K562 (cell line): ENCODE measurements at regions not wholly inside any gene's neighbourhood (a gene's known extent, or its start where the extent isn't known, plus 50 kb on each side); places are given as distances from the start of the nearest gene placed in this dataset.

Source experiments
- ATAC-seq: fragments of 200-7000 bp; cut with Tn5 transposase; 3 replicates; pipeline ENCODE4 v1.9.1; 2020; ENCODE audit warnings: moderate library complexity
- BruUV-seq: library from RNA; stranded (reverse); fragments of 400-500 nt; replicated peaks from 2 replicates; lab custom pipeline; 2021; lab: Mats Ljungman, UMichigan
- CTCF ChIA-PET: fragments of 300-600 bp; formaldehyde crosslinking; extraction: SDS; loops from one replicate; lab custom pipeline; 2021; ENCODE audit warnings: low intra/inter-chr PET ratio; lab: Yijun Ruan, JAX
- POLR2A ChIA-PET: fragments of 300-600, 350-650 bp; sonication (Branson Sonifier 250); formaldehyde crosslinking; extraction: SDS; loops from one replicate; lab custom pipeline; 2021; ENCODE audit warnings: antibody characterized with exemption, inconsistent platforms; lab: Yijun Ruan, JAX
- DNase-seq, 4 experiments: peaks; one replicate each; pipeline versions ENCODE4 v3.0.0 to v3.0.0-alpha.2; 2011 to 2018; ENCODE audit warnings: low spot score in 3 of 4, mixed read lengths in 3 of 4; ENCODE audit errors: extremely low read depth in 1 of 4
- FAIRE-seq: peaks from 2 replicates; lab custom pipeline; 2011; peaks lifted over from hg19 to GRCh38; lab: Jason Lieb, UNC
- H2AFZ ChIP-seq: 2 replicates; pipeline ENCODE4 v1.6.0; 2011; ENCODE audit warnings: low read depth, low read length, control low read depth, inconsistent platforms
- H3K27ac ChIP-seq: fragments of 200-600 bp; 3 replicates; pipeline ENCODE4 v1.8.0; 2011; ENCODE audit warnings: low read depth, mild to moderate bottlenecking, control low read depth, inconsistent platforms, low read length, moderate library complexity, mixed read lengths; ENCODE audit errors: extremely low read depth
- H3K27me3 ChIP-seq, 2 experiments: fragments of 300-600 bp in 1 of 2; 2 replicates in 1 of 2; 3 replicates in 1 of 2; pipeline versions ENCODE4 v1.6.0 to v1.8.0; 2011; ENCODE audit warnings: inconsistent platforms in 2 of 2, low read length in 2 of 2, mild to moderate bottlenecking in 1 of 2, mixed read lengths in 1 of 2, moderate library complexity in 1 of 2; ENCODE audit not compliant: control insufficient read depth in 2 of 2, insufficient read depth in 2 of 2
- H3K36me3 ChIP-seq: fragments of 300-600 bp; 3 replicates; pipeline ENCODE4 v1.8.0; 2011; ENCODE audit warnings: mild to moderate bottlenecking, low read length, inconsistent platforms; ENCODE audit not compliant: control insufficient read depth, insufficient read depth
- H3K4me1 ChIP-seq, 2 experiments: fragments of 200-600 bp in 1 of 2; replicated peaks in 1 of 2; 2 replicates in 1 of 2; 3 replicates in 1 of 2; pipeline versions ENCODE4 v1.5.1 to v1.8.0; 2011; ENCODE audit warnings: inconsistent platforms in 2 of 2, low read length in 2 of 2, mild to moderate bottlenecking in 1 of 2, mixed read lengths in 1 of 2, moderate library complexity in 1 of 2; ENCODE audit not compliant: control insufficient read depth in 2 of 2, insufficient read depth in 2 of 2
- H3K4me2 ChIP-seq: 2 replicates; pipeline ENCODE4 v1.6.1; 2011; ENCODE audit warnings: low read length, control low read depth, inconsistent platforms, mixed read lengths; ENCODE audit not compliant: insufficient read depth
- H3K4me3 ChIP-seq: fragments of 200-600 bp; sonication (generic), shearing (Covaris generic); 2 replicates; pipeline ENCODE4 v1.5.1; 2016; ENCODE audit warnings: control low read depth, inconsistent platforms
- H3K79me2 ChIP-seq: fragments of 200-600 bp; 3 replicates; pipeline ENCODE4 v1.8.0; 2011; ENCODE audit warnings: low read length, inconsistent platforms; ENCODE audit not compliant: control insufficient read depth, insufficient read depth
- H3K9ac ChIP-seq, 2 experiments: 2 replicates each; pipeline versions ENCODE4 v1.6.0 to v1.6.1; 2011; ENCODE audit warnings: low read depth in 2 of 2, low read length in 2 of 2, control low read depth in 1 of 2, inconsistent platforms in 1 of 2, mild to moderate bottlenecking in 1 of 2, mixed read lengths in 1 of 2; ENCODE audit not compliant: insufficient read depth in 1 of 2
- H3K9me1 ChIP-seq: one replicate; pipeline ENCODE4 v1.6.0; 2011; ENCODE audit warnings: inconsistent platforms, mild to moderate bottlenecking, low read length, moderate library complexity; ENCODE audit not compliant: control insufficient read depth, insufficient read depth
- H3K9me3 ChIP-seq: replicated peaks from 2 replicates; pipeline ENCODE4 v1.5.1; 2011; ENCODE audit warnings: low read depth, low read length, inconsistent platforms; ENCODE audit not compliant: control insufficient read depth, insufficient read depth
- H4K20me1 ChIP-seq: replicated peaks from 2 replicates; pipeline ENCODE4 v1.6.1; 2011; ENCODE audit warnings: low read length, inconsistent platforms, mixed read lengths; ENCODE audit not compliant: control insufficient read depth, insufficient read depth
- DIDO1 ChIP-seq: fragments of 450-650 bp; IDR thresholded peaks from 2 replicates; pipeline ENCODE4 v1.6.1; 2016; ENCODE audit warnings: low read depth, missing biosample characterization, missing genetic modification characterization
- FOXJ3 ChIP-seq: sonication (generic); formaldehyde crosslinking; IDR thresholded peaks from 2 replicates; pipeline ENCODE4 v1.4.0; 2020; ENCODE audit warnings: mild to moderate bottlenecking, missing genetic modification reagents
- HEY1 ChIP-seq: fragments of 250-450 bp; sonication (Bioruptor Pico); IDR thresholded peaks from 2 replicates; pipeline ENCODE4 v1.5.0; 2020; ENCODE audit warnings: mild to moderate bottlenecking, moderate library complexity, borderline replicate concordance
- ILK ChIP-seq: fragments of 450-650 bp; IDR thresholded peaks from 2 replicates; pipeline ENCODE4 v1.6.1; 2016; ENCODE audit warnings: missing genetic modification characterization, low read depth, mild to moderate bottlenecking, missing compliant biosample characterization, moderate library complexity, borderline replicate concordance
- MEIS2 ChIP-seq: fragments of 450-650 bp; IDR thresholded peaks from 2 replicates; pipeline ENCODE4 v1.6.1; 2014; ENCODE audit warnings: mild to moderate bottlenecking; ENCODE audit not compliant: partially characterized antibody
- NCOA2 ChIP-seq, 2 experiments: fragments of 450-650 bp; IDR thresholded peaks; 2 replicates each; pipeline ENCODE4 v1.6.1; 2018; ENCODE audit warnings: mild to moderate bottlenecking in 2 of 2, moderate library complexity in 1 of 2; ENCODE audit not compliant: partially characterized antibody in 2 of 2
- POLR2A ChIP-seq: fragments of 450-650 bp; conservative IDR thresholded peaks from 2 replicates; pipeline ENCODE4 v1.6.1; 2016
- RFX1 ChIP-seq: fragments of 450-650 bp; IDR thresholded peaks from 2 replicates; pipeline ENCODE4 v1.6.1; 2016; ENCODE audit warnings: mild to moderate bottlenecking, moderate library complexity
- RFX5 ChIP-seq: IDR thresholded peaks from 2 replicates; pipeline ENCODE4 v1.6.1; 2011; ENCODE audit warnings: low read depth, mild to moderate bottlenecking, improper control_type of control experiment, low read length
- SMAD1 ChIP-seq: fragments of 150-350 bp; IDR thresholded peaks from 2 replicates; pipeline ENCODE4 v1.6.1; 2014; ENCODE audit warnings: low read length, low read depth; ENCODE audit not compliant: partially characterized antibody
- SMAD2 ChIP-seq: fragments of 150-350 bp; IDR thresholded peaks from 2 replicates; pipeline ENCODE4 v1.6.1; 2014; ENCODE audit warnings: low read depth, mild to moderate bottlenecking, low read length
- ZNF134 ChIP-seq: fragments of 250-450 bp; sonication (Bioruptor Pico); conservative IDR thresholded peaks from 2 replicates; pipeline ENCODE4 v1.4.0; 2020
- ZNF263 ChIP-seq: sonication (generic); formaldehyde crosslinking; IDR thresholded peaks from 2 replicates; pipeline ENCODE4 v1.8.0; 2022; ENCODE audit warnings: mild to moderate bottlenecking, missing genetic modification reagents, borderline replicate concordance
- ZNF324 ChIP-seq: fragments of 250-450 bp; sonication (Bioruptor Pico); IDR thresholded peaks from 2 replicates; pipeline ENCODE4 v1.4.0; 2020; ENCODE audit warnings: mild to moderate bottlenecking
- ZNF707 ChIP-seq: fragments of 250-450 bp; sonication (Bioruptor Pico); conservative IDR thresholded peaks from 2 replicates; pipeline ENCODE4 v1.8.0; 2022; ENCODE audit warnings: inconsistent platforms, mild to moderate bottlenecking, moderate library complexity
- WGBS: fragments of 100-300 bp; shearing (Covaris generic); methylation state at CpG from one replicate; pipeline ENCODE4 v1.1.6; 2016; ENCODE audit warnings: low coverage, mixed read lengths; ENCODE audit not compliant: insufficient coverage; ENCODE audit errors: missing lambda C conversion rate; 5-methylcytosine and 5-hydroxymethylcytosine counted together
- in situ Hi-C: fragments of 300-500 bp; cut with MboI; formaldehyde crosslinking; loops from 4 replicates; pipeline ENCODE4 v1.15.0; 2018; ENCODE audit warnings: inconsistent platforms, mixed read lengths
- intact Hi-C: fragments of 100-400 bp; cut with micrococcal nuclease; formaldehyde crosslinking; loops from 2 replicates; pipeline ENCODE4 v1.14.2; 2022
- TF ChIP-seq, protein P1 (sequence below): sonication (generic); formaldehyde crosslinking; IDR thresholded peaks from 2 replicates; pipeline ENCODE4 v1.8.1; 2023; ENCODE audit warnings: mild to moderate bottlenecking, missing genetic modification reagents

DNA sequence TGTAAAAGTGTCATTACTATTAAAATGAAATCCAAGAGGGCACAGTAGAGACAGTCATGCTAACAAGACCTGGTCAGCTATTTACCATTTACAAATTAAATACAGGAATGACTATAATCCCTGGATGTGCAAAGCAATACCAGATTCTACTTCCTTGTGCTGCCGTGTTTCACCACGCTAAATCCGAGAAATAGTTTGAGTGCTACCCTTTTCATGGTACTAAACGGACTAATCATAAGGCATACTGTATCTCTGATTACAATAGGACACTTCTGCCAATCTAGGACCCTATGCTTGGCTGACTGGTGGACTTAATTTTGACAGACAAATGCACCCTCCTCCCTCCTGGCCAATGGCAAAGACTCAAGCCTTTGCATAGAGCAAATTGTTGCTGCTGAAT, 63.0 kb upstream of the NR2F2 start:
- TF ChIP-seq ZNF707 (CRISPR knock-in tag) (peak; percentile 59; the same call in 1 of the 2 replicates), SMAD1 (no peak)
- no peak for DNase-seq
- Histone ChIP-seq H3K4me2 (no peak overlapping the region), H3K9ac (no peak overlapping the region), H3K9me1 (no peaks in the 10 kb centered on the region), H3K27me3 (no peaks in the 10 kb centered on the region), H3K36me3 (peaks cover 26% of the 10 kb centered on the region), H2AFZ (no peak overlapping the region), H3K4me1 (peaks cover 7 to 26% of the 10 kb centered on the region in 2 experiments), H3K4me3 (no peak overlapping the region), H3K27ac (no peak overlapping the region), H4K20me1 (no peaks in the 10 kb centered on the region), H3K9me3 (peaks cover 11% of the 10 kb centered on the region; the same call in 1 of the 2 replicates), H3K79me2 (no peaks in the 10 kb centered on the region)
- ChIA-PET CTCF (no interaction called here), POLR2A (no interaction called here)
- FAIRE-seq = no peak
- in situ Hi-C loops = no loop called here
- ATAC-seq = no peak
- intact Hi-C loops = no loop called here
- 97% methylated on average over 4 of the region's 4 CpGs for WGBS
- BruUV-seq = no TSS peak

DNA sequence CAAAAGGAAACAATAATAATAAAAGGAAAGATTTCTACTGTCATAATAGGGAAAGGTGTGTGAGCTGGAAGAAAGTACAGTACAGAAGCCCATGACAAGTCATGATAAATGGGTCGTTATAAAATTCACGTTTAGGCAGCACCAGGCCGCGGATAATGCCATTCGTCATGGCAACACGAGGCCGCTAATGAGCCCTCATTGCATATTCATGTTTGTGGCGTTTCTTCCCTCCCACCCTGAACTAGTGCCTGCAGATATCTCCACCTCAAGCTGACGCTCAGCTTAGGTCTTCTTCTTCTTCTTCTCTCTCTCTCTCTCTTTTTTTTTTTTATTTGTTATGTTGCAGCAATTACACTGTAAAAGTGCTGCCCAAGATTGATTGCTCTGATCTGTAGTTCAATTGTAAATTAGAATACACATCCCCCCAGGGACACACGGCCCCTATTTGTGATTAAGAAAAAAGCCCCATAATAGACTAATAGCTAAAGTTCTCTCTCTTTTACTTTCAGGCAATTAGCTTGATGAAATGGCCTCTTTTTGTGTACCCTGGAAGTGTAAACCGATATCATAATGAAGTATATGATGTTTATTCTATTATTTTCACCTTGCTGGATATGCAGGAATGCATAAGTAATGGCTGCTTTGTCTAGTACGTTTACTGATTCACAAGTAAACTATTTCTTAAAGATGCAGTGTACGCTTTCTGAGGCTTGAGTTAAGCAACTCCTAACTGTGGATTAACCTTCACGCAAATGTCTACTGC, 61.9 kb upstream of the NR2F2 start:
- peaks cover 29% of the 10 kb centered on the region for H3K36me3 ChIP-seq
- no peaks in the 10 kb centered on the region for H3K79me2 ChIP-seq
- intact Hi-C loops = no loop called here
- H4K20me1 ChIP-seq = no peaks in the 10 kb centered on the region
- peaks cover 12% of the 10 kb centered on the region; the same call in 1 of the 2 replicates for H3K9me3 ChIP-seq
- no peak for FAIRE-seq
- WGBS = 79% methylated on average over 13 of the region's 14 CpGs
- in situ Hi-C loops = no loop called here
- CTCF ChIA-PET = no interaction called here
- peaks cover 11 to 32% of the 10 kb centered on the region in 2 experiments for H3K4me1 ChIP-seq
- no peak overlapping the region for H3K9ac ChIP-seq
- H3K4me3 ChIP-seq = no peak overlapping the region
- no peak overlapping the region for H2AFZ ChIP-seq
- no peak for ATAC-seq
- H3K4me2 ChIP-seq = no peak overlapping the region
- DNase-seq = no peak
- H3K9me1 ChIP-seq = no peaks in the 10 kb centered on the region
- no peaks in the 10 kb centered on the region for H3K27me3 ChIP-seq
- no TSS peak for BruUV-seq
- H3K27ac ChIP-seq = no peak overlapping the region
- POLR2A ChIA-PET = interaction anchor here (0.6 kb wide), 1 partner anchor 8 kb away, joined by 3 read pairs; no protein-coding TSS in a partner anchor
- TF ChIP-seq RFX1 (peak; percentile 66), FOXJ3 (no peak), ILK (tag) (no peak), ZNF134 (CRISPR knock-in tag) (no peak), SMAD2 (no peak), MEIS2 (peak; percentile 31), POLR2A (no peak), RFX5 (no peak), DIDO1 (no peak), ZNF324 (no peak), ZNF263 (no peak), HEY1 (CRISPR knock-in tag) (no peak), NCOA2 (IDR thresholded peaks at IDR 0.05; ENCODE audit: partially characterized antibody in 2 of 2) (no peak)
- TF ChIP-seq, protein P1, sequence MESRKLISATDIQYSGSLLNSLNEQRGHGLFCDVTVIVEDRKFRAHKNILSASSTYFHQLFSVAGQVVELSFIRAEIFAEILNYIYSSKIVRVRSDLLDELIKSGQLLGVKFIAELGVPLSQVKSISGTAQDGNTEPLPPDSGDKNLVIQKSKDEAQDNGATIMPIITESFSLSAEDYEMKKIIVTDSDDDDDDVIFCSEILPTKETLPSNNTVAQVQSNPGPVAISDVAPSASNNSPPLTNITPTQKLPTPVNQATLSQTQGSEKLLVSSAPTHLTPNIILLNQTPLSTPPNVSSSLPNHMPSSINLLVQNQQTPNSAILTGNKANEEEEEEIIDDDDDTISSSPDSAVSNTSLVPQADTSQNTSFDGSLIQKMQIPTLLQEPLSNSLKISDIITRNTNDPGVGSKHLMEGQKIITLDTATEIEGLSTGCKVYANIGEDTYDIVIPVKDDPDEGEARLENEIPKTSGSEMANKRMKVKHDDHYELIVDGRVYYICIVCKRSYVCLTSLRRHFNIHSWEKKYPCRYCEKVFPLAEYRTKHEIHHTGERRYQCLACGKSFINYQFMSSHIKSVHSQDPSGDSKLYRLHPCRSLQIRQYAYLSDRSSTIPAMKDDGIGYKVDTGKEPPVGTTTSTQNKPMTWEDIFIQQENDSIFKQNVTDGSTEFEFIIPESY (CRISPR knock-in tag) = peak; percentile 85
